Calu3 (cell line): ENCODE measurements at regions not wholly inside any gene's neighbourhood (a gene's known extent, or its start where the extent isn't known, plus 50 kb on each side); places are given as distances from the start of the nearest gene placed in this dataset.
"Not testable (repeated sequence)": the region's sequence is repeated elsewhere in the genome, so short reads cannot be mapped to it uniquely, and the experiment has no call there.

Experiments used
- BruUV-seq: library from RNA; stranded (reverse); fragments of 400-500 nt; replicated peaks from 2 replicates; lab custom pipeline; 2021; lab: Mats Ljungman, UMichigan
- CTCF ChIA-PET: fragments of 300-600 bp; sonication (Branson Sonifier 250); formaldehyde crosslinking; loops from one replicate; lab custom pipeline; 2022; ENCODE audit warnings: antibody characterized with exemption; lab: Charles Lee
- DNase-seq: peaks from one replicate; pipeline ENCODE4 v3.0.0; 2022
- H3K27ac Mint-ChIP-seq: one replicate; pipeline ENCODE4 v1.8.0; 2022; ENCODE audit warnings: mixed read lengths; ENCODE audit not compliant: unreplicated experiment
- H3K27me3 Mint-ChIP-seq: one replicate; pipeline ENCODE4 v1.8.0; 2022; ENCODE audit warnings: mixed read lengths; ENCODE audit not compliant: unreplicated experiment
- H3K36me3 Mint-ChIP-seq: one replicate; pipeline ENCODE4 v1.8.0; 2022; ENCODE audit warnings: mild to moderate bottlenecking, moderate library complexity, mixed read lengths; ENCODE audit not compliant: insufficient read depth, unreplicated experiment
- H3K4me1 Mint-ChIP-seq: one replicate; pipeline ENCODE4 v1.8.0; 2022; ENCODE audit warnings: mild to moderate bottlenecking, low read depth, mixed read lengths; ENCODE audit not compliant: unreplicated experiment
- H3K4me3 Mint-ChIP-seq: one replicate; pipeline ENCODE4 v1.8.0; 2022; ENCODE audit warnings: mild to moderate bottlenecking, low read depth, moderate library complexity, mixed read lengths; ENCODE audit not compliant: unreplicated experiment
- H3K9me3 Mint-ChIP-seq: one replicate; pipeline ENCODE4 v1.8.0; 2022; ENCODE audit warnings: low read depth, mixed read lengths; ENCODE audit not compliant: unreplicated experiment
- intact Hi-C: fragments of 100-400 bp; cut with micrococcal nuclease; formaldehyde crosslinking; loops from one replicate; pipeline ENCODE4 v1.10.0; 2022; ENCODE audit not compliant: unreplicated experiment
- TF ChIP-seq, protein P1 (sequence below): fragments of 200-600 bp; IDR thresholded peaks from one replicate; pipeline ENCODE4 v1.8.0; 2022; ENCODE audit warnings: antibody characterized with exemption; ENCODE audit not compliant: unreplicated experiment

DNA sequence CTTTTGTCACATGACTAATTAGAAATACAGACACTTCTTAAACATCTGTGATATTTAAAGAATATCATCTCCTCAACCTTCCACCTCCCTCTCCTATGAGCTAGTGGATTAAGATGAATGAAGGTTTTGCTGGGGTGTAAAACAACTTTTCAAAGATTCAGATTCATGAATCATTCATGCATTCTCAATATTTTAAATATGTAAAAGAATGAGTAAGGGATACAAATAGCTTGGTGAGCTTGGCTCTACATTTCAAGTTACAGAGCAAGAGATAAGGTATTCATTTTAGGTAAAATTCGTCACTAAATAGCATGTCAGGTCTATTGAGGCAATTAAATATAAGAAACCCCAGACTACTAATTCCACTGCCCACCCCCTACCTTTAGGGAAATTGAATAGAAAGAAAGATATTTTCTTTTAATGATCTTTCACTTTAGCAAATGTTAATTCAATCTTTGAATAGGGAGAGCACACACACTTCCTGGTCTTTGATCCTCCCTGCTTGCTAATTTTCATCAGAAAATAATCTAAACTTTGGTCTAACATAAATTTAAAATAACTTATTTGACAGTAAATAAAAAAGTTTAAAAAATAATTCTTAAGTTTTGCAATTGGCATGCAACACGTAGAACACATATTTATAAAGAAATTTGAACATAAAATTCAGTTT lies 486.9 kb upstream of the ITGA1 start:
- H3K4me1 Mint-ChIP-seq = no peaks in the 10 kb centered on the region
- CTCF ChIA-PET = no interaction called here
- intact Hi-C loops = no loop called here
- H3K27ac Mint-ChIP-seq = no peak overlapping the region
- H3K9me3 Mint-ChIP-seq = peaks cover 13% of the 10 kb centered on the region
- H3K4me3 Mint-ChIP-seq = no peak overlapping the region
- no TSS peak for BruUV-seq
- H3K36me3 Mint-ChIP-seq = no peaks in the 10 kb centered on the region
- no peaks in the 10 kb centered on the region for H3K27me3 Mint-ChIP-seq
- no peak for DNase-seq
- TF ChIP-seq, protein P1, sequence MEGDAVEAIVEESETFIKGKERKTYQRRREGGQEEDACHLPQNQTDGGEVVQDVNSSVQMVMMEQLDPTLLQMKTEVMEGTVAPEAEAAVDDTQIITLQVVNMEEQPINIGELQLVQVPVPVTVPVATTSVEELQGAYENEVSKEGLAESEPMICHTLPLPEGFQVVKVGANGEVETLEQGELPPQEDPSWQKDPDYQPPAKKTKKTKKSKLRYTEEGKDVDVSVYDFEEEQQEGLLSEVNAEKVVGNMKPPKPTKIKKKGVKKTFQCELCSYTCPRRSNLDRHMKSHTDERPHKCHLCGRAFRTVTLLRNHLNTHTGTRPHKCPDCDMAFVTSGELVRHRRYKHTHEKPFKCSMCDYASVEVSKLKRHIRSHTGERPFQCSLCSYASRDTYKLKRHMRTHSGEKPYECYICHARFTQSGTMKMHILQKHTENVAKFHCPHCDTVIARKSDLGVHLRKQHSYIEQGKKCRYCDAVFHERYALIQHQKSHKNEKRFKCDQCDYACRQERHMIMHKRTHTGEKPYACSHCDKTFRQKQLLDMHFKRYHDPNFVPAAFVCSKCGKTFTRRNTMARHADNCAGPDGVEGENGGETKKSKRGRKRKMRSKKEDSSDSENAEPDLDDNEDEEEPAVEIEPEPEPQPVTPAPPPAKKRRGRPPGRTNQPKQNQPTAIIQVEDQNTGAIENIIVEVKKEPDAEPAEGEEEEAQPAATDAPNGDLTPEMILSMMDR = no peak

DNA sequence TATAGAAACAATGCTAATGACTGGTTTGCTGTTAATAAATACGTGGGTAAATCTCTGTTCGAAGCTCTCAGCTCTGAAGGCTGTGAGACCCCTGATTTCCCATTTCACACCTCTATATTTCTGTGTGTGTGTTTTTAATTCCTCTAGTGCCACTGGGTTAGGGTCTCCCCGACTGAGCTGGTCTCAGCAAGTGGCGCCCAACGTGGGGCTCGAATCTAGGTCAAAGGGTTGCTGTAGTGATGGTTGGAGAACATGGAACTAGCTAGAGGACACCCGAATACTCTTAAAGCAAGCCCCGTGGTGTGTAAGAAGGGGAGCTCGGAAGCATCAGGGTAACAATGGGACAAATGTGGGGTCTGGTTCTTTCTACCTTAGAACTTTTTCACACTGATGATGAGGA lies 482.9 kb upstream of the ITGA1 start:
- H3K4me1 Mint-ChIP-seq, intact Hi-C loops, CTCF ChIA-PET, H3K36me3 Mint-ChIP-seq, DNase-seq, H3K27ac Mint-ChIP-seq, BruUV-seq, H3K27me3 Mint-ChIP-seq, H3K4me3 Mint-ChIP-seq: not testable (repeated sequence)
- H3K9me3 Mint-ChIP-seq = peaks cover 11% of the 10 kb centered on the region

DNA sequence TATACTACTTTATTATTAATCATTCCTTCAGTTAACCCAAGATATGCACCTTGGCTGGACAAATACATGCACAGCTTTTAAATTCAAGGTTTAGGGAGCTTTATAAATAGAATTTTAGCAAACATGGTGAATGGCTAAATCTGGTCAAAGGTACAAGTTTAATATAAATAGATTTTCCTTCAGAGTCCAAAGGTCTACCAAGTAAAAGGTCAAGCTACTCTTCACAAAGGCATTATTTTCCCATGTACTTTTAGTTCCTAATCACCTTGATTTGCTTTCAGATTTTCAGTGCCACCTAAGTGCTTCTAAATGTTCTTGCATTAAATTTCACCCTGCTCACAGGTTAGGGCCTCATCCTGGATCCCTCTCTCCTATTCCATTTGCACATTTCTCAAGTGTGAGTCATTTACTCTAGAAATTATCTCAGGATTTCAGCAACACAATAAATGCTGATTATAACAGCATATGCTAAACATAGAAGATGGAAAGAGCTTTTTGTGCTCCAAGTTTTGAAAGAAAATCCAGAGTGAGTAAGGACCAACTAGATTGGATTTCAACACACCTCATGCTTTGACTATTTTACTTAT lies 459.4 kb upstream of the ITGA1 start:
- Mint-ChIP-seq H3K36me3 (no peaks in the 10 kb centered on the region), H3K27ac (no peak overlapping the region), H3K27me3 (no peaks in the 10 kb centered on the region), H3K4me1 (peaks cover 8% of the 10 kb centered on the region), H3K9me3 (no peaks in the 10 kb centered on the region), H3K4me3 (no peak overlapping the region)
- intact Hi-C loops = no loop called here
- BruUV-seq = no TSS peak
- TF ChIP-seq, protein P1 = no peak
- CTCF ChIA-PET = no interaction called here
- DNase-seq = no peak

DNA sequence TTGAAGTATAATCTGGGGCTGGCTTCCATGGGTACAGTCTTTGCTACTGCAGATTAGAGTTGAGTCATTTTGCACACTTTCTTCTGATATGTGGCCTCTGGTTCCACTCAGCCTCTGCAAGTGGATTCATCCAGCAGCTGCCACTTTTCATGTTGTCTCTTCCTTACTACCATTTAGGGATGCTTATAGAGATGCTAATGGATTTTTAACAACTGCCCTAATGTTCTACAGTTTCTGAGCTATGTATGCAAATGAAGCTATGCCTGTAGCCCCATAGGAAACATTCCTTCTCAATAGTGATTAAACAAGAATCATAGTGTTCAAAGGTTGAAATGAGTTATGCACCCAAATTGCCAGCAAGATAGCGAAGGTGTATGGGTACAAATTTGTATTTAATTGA lies 456.0 kb upstream of the ITGA1 start:
- H3K27me3 Mint-ChIP-seq = no peaks in the 10 kb centered on the region
- no peak overlapping the region for H3K27ac Mint-ChIP-seq
- BruUV-seq = no TSS peak
- H3K4me3 Mint-ChIP-seq = no peak overlapping the region
- no peak for DNase-seq
- no peaks in the 10 kb centered on the region for H3K36me3 Mint-ChIP-seq
- CTCF ChIA-PET = no interaction called here
- H3K9me3 Mint-ChIP-seq = no peaks in the 10 kb centered on the region
- TF ChIP-seq, protein P1 = no peak
- intact Hi-C loops = no loop called here
- peaks cover 8% of the 10 kb centered on the region for H3K4me1 Mint-ChIP-seq

DNA sequence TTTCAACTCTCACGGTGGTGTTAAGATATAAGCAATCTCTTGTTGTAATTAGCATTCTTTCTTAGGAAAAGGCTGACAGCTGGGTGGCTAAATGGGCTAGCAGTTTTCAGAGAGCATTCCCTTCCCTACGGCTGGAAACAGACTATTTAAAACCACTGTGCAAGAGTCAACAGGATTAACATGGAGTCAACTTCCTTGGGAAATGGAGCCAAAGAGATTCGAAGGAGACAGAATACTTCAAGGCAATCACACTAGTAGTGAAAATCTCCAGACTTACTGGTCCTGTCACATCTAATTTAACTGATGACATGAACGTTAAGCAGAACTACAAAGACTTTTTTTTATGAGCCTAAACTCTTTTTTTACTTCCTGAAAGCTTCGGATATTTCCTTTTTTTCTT lies 453.3 kb upstream of the ITGA1 start:
- intact Hi-C loops = no loop called here
- H3K9me3 Mint-ChIP-seq = no peaks in the 10 kb centered on the region
- H3K27me3 Mint-ChIP-seq = no peaks in the 10 kb centered on the region
- TF ChIP-seq, protein P1 = no peak
- no peak for DNase-seq
- CTCF ChIA-PET = interaction anchor here (0.6 kb wide), 1 partner anchor 522 kb away, joined by 3 read pairs; no protein-coding TSS in a partner anchor
- H3K4me1 Mint-ChIP-seq = no peaks in the 10 kb centered on the region
- BruUV-seq = no TSS peak
- no peak overlapping the region for H3K4me3 Mint-ChIP-seq
- no peaks in the 10 kb centered on the region for H3K36me3 Mint-ChIP-seq
- H3K27ac Mint-ChIP-seq = no peak overlapping the region
